Effector memory CD8-positive, alpha-beta T cell (primary cell): ENCODE measurements at regions not wholly inside any gene's neighbourhood (a gene's known extent, or its start where the extent isn't known, plus 50 kb on each side); places are given as distances from the start of the nearest gene placed in this dataset.

Source experiments
- ATAC-seq: fragments of 150-1000 bp; cut with Tn5 transposase; replicated peaks from 2 replicates; pipeline ENCODE4 v1.10.0; 2021; ENCODE audit warnings: mild to moderate bottlenecking, moderate library complexity
- DNase-seq, 3 experiments: peaks; one replicate each; pipeline ENCODE4 v3.0.0; 2021
- H3K27ac Mint-ChIP-seq, 2 donors: one replicate each; pipeline ENCODE4 v1.8.0; 2022; ENCODE audit warnings: mild to moderate bottlenecking in 2 of 2, mixed read lengths in 2 of 2, moderate library complexity in 2 of 2
- H3K27me3 Mint-ChIP-seq, 2 donors: one replicate each; pipeline ENCODE4 v1.8.0; 2022; ENCODE audit warnings: mixed read lengths in 2 of 2
- H3K36me3 Mint-ChIP-seq: one replicate; pipeline ENCODE4 v1.8.0; 2022; ENCODE audit warnings: mild to moderate bottlenecking, moderate library complexity, mixed read lengths; ENCODE audit not compliant: insufficient read depth
- H3K4me1 Mint-ChIP-seq, 2 donors: one replicate each; pipeline ENCODE4 v1.8.0; 2022; ENCODE audit warnings: low read depth in 2 of 2, mixed read lengths in 2 of 2
- H3K4me3 Mint-ChIP-seq, 2 donors: one replicate each; pipeline ENCODE4 v1.8.0; 2022; ENCODE audit warnings: mild to moderate bottlenecking in 2 of 2, mixed read lengths in 2 of 2, moderate library complexity in 2 of 2
- H3K9me3 Mint-ChIP-seq, 2 donors: one replicate each; pipeline ENCODE4 v1.8.0; 2022; ENCODE audit warnings: mixed read lengths in 2 of 2

GRCh38 chr13:69461397-69461796 is 646.2 kb upstream of the ATXN8OS start:
- ATAC-seq = no peak
- H3K9me3 Mint-ChIP-seq = no peaks in the 10 kb centered on the region
- no peaks in the 10 kb centered on the region for H3K27me3 Mint-ChIP-seq
- H3K36me3 Mint-ChIP-seq = no peaks in the 10 kb centered on the region
- no peak overlapping the region for H3K4me3 Mint-ChIP-seq
- no peak overlapping the region for H3K27ac Mint-ChIP-seq
- DNase-seq = no peak
- no peaks in the 10 kb centered on the region for H3K4me1 Mint-ChIP-seq

- Mint-ChIP-seq H3K36me3 (no peaks in the 10 kb centered on the region), H3K27ac (no peak overlapping the region), H3K9me3 (peaks cover 0 to 4% of the 10 kb centered on the region in 2 donors), H3K27me3 (no peaks in the 10 kb centered on the region), H3K4me1 (no peaks in the 10 kb centered on the region), H3K4me3 (no peak overlapping the region)
- DNase-seq = no peak
- no peak for ATAC-seq
These were observed 648.3 kb upstream of the ATXN8OS start for GRCh38 chr13:69459346-69459745.

DNA sequence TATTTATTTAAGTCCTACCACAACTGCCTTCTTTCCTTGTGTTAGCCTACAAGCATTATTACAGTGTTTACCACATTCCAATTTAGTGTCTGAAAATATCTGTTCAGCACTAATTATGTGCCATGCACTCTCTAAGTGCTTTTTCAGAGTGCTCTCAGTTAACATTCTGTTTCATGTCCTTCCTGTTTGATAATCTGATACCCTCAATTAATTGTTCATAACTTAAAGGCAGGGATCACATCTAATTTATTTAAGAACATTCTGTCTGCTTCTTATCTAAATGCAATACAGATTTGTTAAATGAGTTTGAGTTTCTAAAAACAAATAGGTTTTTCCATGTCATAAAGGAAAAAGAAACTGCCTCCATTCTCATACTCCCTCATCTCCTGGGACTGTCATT is 649.6 kb upstream of the ATXN8OS start:
- no peak for DNase-seq
- Mint-ChIP-seq H3K4me3 (no peak overlapping the region), H3K9me3 (peaks cover 5 to 17% of the 10 kb centered on the region in 2 donors), H3K36me3 (no peaks in the 10 kb centered on the region), H3K4me1 (no peaks in the 10 kb centered on the region), H3K27ac (no peak overlapping the region), H3K27me3 (no peaks in the 10 kb centered on the region)
- ATAC-seq = no peak

GRCh38 chr13:69450245-69450644 is 657.4 kb upstream of the ATXN8OS start:
- Mint-ChIP-seq H3K4me1 (no peaks in the 10 kb centered on the region), H3K36me3 (no peaks in the 10 kb centered on the region), H3K9me3 (peaks cover 7 to 17% of the 10 kb centered on the region in 2 donors), H3K27ac (no peak overlapping the region), H3K27me3 (no peaks in the 10 kb centered on the region), H3K4me3 (no peak overlapping the region)
- no peak for DNase-seq
- no peak for ATAC-seq

GRCh38 chr13:69425235-69425634 is 682.4 kb upstream of the ATXN8OS start:
- peaks cover 12 to 34% of the 10 kb centered on the region in 2 donors for H3K9me3 Mint-ChIP-seq
- no peaks in the 10 kb centered on the region for H3K36me3 Mint-ChIP-seq
- H3K27me3 Mint-ChIP-seq = no peaks in the 10 kb centered on the region
- H3K27ac Mint-ChIP-seq = no peak overlapping the region
- DNase-seq (no peak), ATAC-seq (no peak)
- no peaks in the 10 kb centered on the region for H3K4me1 Mint-ChIP-seq
- no peak overlapping the region for H3K4me3 Mint-ChIP-seq

DNA sequence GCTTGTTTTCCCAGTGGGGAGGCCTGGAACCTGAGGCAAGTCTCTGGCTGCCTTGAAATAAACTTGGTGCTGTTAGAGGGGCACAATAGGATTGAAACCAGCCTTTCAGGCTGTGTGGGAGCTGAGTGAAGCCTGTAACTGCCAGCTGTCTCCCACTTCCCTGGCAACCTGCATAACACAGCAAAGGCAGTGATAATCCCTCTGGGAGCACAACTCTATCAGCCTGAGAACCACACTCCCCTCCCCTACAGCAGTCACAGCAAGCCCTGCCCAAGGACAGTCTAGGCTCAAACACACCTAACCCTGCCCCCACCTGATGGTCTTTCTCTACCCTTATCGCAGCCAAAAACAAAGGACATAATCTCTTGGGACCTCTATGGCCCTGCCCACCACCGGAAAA is 683.8 kb upstream of the ATXN8OS start:
- DNase-seq = no peak
- H3K4me1 Mint-ChIP-seq = no peaks in the 10 kb centered on the region
- peaks cover 12 to 38% of the 10 kb centered on the region in 2 donors for H3K9me3 Mint-ChIP-seq
- H3K4me3 Mint-ChIP-seq = no peak overlapping the region
- H3K27me3 Mint-ChIP-seq = no peaks in the 10 kb centered on the region
- no peak overlapping the region for H3K27ac Mint-ChIP-seq
- no peaks in the 10 kb centered on the region for H3K36me3 Mint-ChIP-seq
- no peak for ATAC-seq

GRCh38 chr13:69418319-69418718 is 689.3 kb upstream of the ATXN8OS start:
- no peaks in the 10 kb centered on the region for H3K27me3 Mint-ChIP-seq

DNA sequence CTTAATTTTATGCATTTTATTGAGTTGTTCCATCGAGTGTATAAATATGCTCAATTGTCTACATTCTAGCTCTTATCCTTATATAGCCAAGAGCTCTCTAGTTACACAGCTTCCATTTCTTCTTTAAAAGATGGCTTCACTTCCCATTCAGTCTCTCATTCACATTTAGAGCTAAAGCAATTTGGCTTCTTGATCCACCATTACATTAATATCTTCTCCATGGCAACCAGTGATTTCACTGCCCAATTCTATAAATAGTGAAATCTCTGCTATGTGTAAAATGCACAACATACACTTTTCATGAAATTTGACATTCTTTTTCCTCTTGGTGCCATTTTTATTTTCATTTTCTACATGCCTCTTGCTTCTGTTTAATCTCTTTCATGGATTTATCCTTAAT is 696.9 kb upstream of the ATXN8OS start:
- Mint-ChIP-seq H3K4me1 (no peaks in the 10 kb centered on the region), H3K27me3 (no peaks in the 10 kb centered on the region), H3K9me3 (peaks cover 6 to 17% of the 10 kb centered on the region in 2 donors), H3K36me3 (no peaks in the 10 kb centered on the region), H3K4me3 (no peak overlapping the region), H3K27ac (no peak overlapping the region)
- ATAC-seq = no peak
- no peak for DNase-seq

More at GRCh38 chr13:69418319-69418718, 689.3 kb upstream of the ATXN8OS start:
- Mint-ChIP-seq H3K4me3 (no peak overlapping the region), H3K4me1 (no peaks in the 10 kb centered on the region), H3K27ac (no peak overlapping the region), H3K9me3 (peaks cover 5 to 28% of the 10 kb centered on the region in 2 donors), H3K36me3 (no peaks in the 10 kb centered on the region)
- no peak for DNase-seq
- no peak for ATAC-seq

DNA sequence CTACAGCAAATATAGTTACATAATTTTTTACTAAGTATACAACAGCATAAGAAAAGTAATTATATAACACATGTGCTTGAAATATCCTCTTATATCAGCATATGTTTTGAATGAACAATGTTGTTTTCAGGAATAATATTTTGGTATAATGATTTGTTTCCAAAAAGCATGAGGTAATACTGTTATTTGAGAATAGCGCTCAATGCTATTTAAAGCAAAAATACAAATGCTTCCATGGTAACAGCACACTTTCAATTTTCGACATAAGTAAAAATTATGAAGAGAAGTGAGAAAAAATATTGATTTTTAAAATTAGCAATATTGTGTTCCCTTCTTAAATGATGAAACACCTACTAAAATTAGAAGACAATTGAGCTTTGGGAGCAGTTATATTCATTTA is 715.9 kb upstream of the ATXN8OS start:
- H3K27ac Mint-ChIP-seq = no peak overlapping the region
- H3K27me3 Mint-ChIP-seq = no peaks in the 10 kb centered on the region
- ATAC-seq = no peak
- H3K36me3 Mint-ChIP-seq = no peaks in the 10 kb centered on the region
- DNase-seq = no peak
- no peak overlapping the region for H3K4me3 Mint-ChIP-seq
- peaks cover 12 to 17% of the 10 kb centered on the region in 2 donors for H3K9me3 Mint-ChIP-seq
- H3K4me1 Mint-ChIP-seq = no peaks in the 10 kb centered on the region

DNA sequence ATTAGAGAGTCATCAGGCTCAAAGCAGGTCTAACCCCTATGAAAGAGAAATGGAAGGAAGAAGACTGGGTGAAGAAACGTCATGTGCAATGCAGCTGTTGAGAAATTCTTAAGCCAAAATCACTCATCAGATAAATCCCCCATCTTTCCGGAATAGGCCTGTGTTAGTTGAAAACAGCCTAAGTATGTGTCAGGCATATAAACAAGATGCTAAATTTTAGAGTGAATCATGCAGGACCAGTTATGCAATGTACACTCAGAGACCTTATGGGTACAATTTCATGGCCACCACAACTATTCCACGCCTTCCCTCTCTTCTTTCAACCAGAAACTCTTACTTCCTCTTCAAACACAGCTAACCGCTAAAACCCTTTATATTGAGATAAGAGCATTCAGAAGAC is 717.7 kb upstream of the ATXN8OS start:
- ATAC-seq (no peak), DNase-seq (no peak)
- no peaks in the 10 kb centered on the region for H3K36me3 Mint-ChIP-seq
- H3K27me3 Mint-ChIP-seq = no peaks in the 10 kb centered on the region
- no peaks in the 10 kb centered on the region for H3K4me1 Mint-ChIP-seq
- no peak overlapping the region for H3K27ac Mint-ChIP-seq
- peaks cover 12 to 17% of the 10 kb centered on the region in 2 donors for H3K9me3 Mint-ChIP-seq
- no peak overlapping the region for H3K4me3 Mint-ChIP-seq

GRCh38 chr13:69373747-69374425 is 733.7 kb upstream of the ATXN8OS start:
- H3K4me1 Mint-ChIP-seq = no peaks in the 10 kb centered on the region
- no peaks in the 10 kb centered on the region for H3K36me3 Mint-ChIP-seq
- ATAC-seq (no peak), DNase-seq (no peak)
- no peak overlapping the region for H3K4me3 Mint-ChIP-seq
- H3K9me3 Mint-ChIP-seq = peaks cover 0 to 3% of the 10 kb centered on the region in 2 donors
- H3K27me3 Mint-ChIP-seq = no peaks in the 10 kb centered on the region
- no peak overlapping the region for H3K27ac Mint-ChIP-seq

DNA sequence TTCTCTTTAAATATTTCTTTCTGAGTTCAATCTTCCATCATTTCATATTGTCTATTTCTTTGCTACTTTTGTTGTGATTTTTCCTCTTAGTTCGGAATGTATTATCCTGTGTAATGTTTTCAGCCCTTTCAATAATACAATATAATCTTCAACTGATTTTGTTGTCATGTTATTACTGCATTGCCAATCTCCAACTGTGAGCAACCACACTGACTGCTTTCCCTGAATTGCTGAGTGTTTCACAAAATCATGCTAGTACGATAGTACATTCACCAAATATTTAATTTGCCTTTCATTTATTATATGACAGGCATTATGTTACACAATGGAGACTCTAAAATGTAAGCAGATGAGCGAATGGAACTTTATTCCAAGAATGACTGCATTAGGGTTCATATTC is 744.3 kb upstream of the ATXN8OS start:
- H3K9me3 Mint-ChIP-seq = peaks cover 8% of the 10 kb centered on the region in 2 donors
- H3K4me3 Mint-ChIP-seq = no peak overlapping the region
- ATAC-seq (no peak), DNase-seq (no peak)
- H3K27ac Mint-ChIP-seq = no peak overlapping the region
- H3K36me3 Mint-ChIP-seq = peaks cover 5% of the 10 kb centered on the region
- H3K4me1 Mint-ChIP-seq = no peaks in the 10 kb centered on the region
- H3K27me3 Mint-ChIP-seq = no peaks in the 10 kb centered on the region

DNA sequence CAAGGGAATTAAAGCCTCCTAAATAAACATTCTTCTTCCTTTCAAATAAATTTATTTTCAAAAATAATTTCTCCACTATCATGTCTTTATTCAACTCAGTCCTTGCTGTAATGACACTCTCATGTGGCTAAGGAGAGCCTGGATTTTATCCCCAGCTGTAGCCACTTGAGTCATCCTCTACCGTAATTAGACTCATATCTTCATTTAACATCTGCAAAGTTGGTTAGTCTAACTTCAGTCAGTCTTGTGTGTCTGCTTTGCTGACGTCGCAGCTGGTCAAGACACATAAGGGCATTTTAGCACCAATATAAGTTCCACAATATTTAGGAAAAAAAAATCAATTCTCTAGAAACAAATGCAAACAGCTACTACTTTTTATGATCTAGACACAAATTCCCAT is 776.4 kb upstream of the ATXN8OS start:
- no peak overlapping the region for H3K4me3 Mint-ChIP-seq
- H3K9me3 Mint-ChIP-seq = peaks cover 5 to 23% of the 10 kb centered on the region in 2 donors
- H3K36me3 Mint-ChIP-seq = no peaks in the 10 kb centered on the region
- DNase-seq = no peak
- no peaks in the 10 kb centered on the region for H3K4me1 Mint-ChIP-seq
- H3K27me3 Mint-ChIP-seq = no peaks in the 10 kb centered on the region
- no peak overlapping the region for H3K27ac Mint-ChIP-seq
- no peak for ATAC-seq

- H3K27ac Mint-ChIP-seq = no peak overlapping the region
- H3K36me3 Mint-ChIP-seq = no peaks in the 10 kb centered on the region
- no peaks in the 10 kb centered on the region for H3K4me1 Mint-ChIP-seq
- H3K27me3 Mint-ChIP-seq = no peaks in the 10 kb centered on the region
- no peak for ATAC-seq
- peaks cover 0 to 2% of the 10 kb centered on the region in 2 donors for H3K9me3 Mint-ChIP-seq
- no peak overlapping the region for H3K4me3 Mint-ChIP-seq
- no peak for DNase-seq
These were observed 783.3 kb upstream of the ATXN8OS start for GRCh38 chr13:69324090-69324886.
